H9 (cell line): ENCODE measurements at regions not wholly inside any gene's neighbourhood (a gene's known extent, or its start where the extent isn't known, plus 50 kb on each side); places are given as distances from the start of the nearest gene placed in this dataset.

Experiments used
- DNase-seq: peaks from one replicate; pipeline ENCODE4 v3.0.0-alpha.2; 2017
- H2AFZ ChIP-seq: one replicate; pipeline ENCODE4 v1.6.1; 2013; ENCODE audit warnings: mild to moderate bottlenecking, low read length, control low read depth, moderate library complexity
- H2AK5ac ChIP-seq: 2 replicates; pipeline ENCODE4 v1.6.1; 2013; ENCODE audit warnings: low read length, control low read depth, mixed read lengths; ENCODE audit not compliant: insufficient read length
- H2BK120ac ChIP-seq: one replicate; pipeline ENCODE4 v1.6.1; 2013; ENCODE audit warnings: low read depth, mild to moderate bottlenecking, low read length, control low read depth, inconsistent platforms; ENCODE audit not compliant: poor library complexity, severe bottlenecking
- H2BK12ac ChIP-seq: 2 replicates; pipeline ENCODE4 v1.6.1; 2013; ENCODE audit warnings: low read length, control low read depth, mixed read lengths, low read depth; ENCODE audit not compliant: insufficient read length
- H2BK15ac ChIP-seq: 2 replicates; pipeline ENCODE4 v1.6.1; 2013; ENCODE audit warnings: low read depth, low read length, control low read depth
- H2BK20ac ChIP-seq: one replicate; pipeline ENCODE4 v1.6.1; 2013; ENCODE audit warnings: low read depth, mild to moderate bottlenecking, low read length, control low read depth, inconsistent platforms; ENCODE audit not compliant: poor library complexity, severe bottlenecking
- H2BK5ac ChIP-seq: 2 replicates; pipeline ENCODE4 v1.6.1; 2013; ENCODE audit warnings: low read length, control low read depth, mixed read lengths; ENCODE audit not compliant: insufficient read length
- H3K14ac ChIP-seq: 2 replicates; pipeline ENCODE4 v1.6.1; 2013; ENCODE audit warnings: low read length, control low read depth; ENCODE audit not compliant: insufficient read depth
- H3K18ac ChIP-seq: 2 replicates; pipeline ENCODE4 v1.6.1; 2013; ENCODE audit warnings: low read depth, mild to moderate bottlenecking, mixed read lengths, low read length, control low read depth; ENCODE audit not compliant: insufficient read length
- H3K23ac ChIP-seq: 2 replicates; pipeline ENCODE4 v1.6.1; 2013; ENCODE audit warnings: low read length, control low read depth, mixed read lengths, low read depth; ENCODE audit not compliant: insufficient read length
- H3K23me2 ChIP-seq: 2 replicates; pipeline ENCODE4 v1.6.1; 2013; ENCODE audit warnings: low read depth, mild to moderate bottlenecking, mixed read lengths, low read length, control low read depth; ENCODE audit not compliant: insufficient read length, poor library complexity, severe bottlenecking
- H3K27ac ChIP-seq: 2 replicates; pipeline ENCODE4 v1.5.1; 2013; ENCODE audit warnings: low read length, control low read depth, mixed read lengths, low read depth; ENCODE audit not compliant: insufficient read length
- H3K27me3 ChIP-seq: 2 replicates; pipeline ENCODE4 v1.6.1; 2013; ENCODE audit warnings: low read length, control low read depth, inconsistent platforms; ENCODE audit not compliant: insufficient read depth
- H3K4ac ChIP-seq: 2 replicates; pipeline ENCODE4 v1.6.1; 2013; ENCODE audit warnings: low read depth, mild to moderate bottlenecking, control low read depth, inconsistent platforms, low read length, moderate library complexity
- H3K4me1 ChIP-seq: 2 replicates; pipeline ENCODE4 v1.6.1; 2013; ENCODE audit warnings: low read length, control low read depth, inconsistent platforms; ENCODE audit not compliant: insufficient read depth
- H3K4me2 ChIP-seq: 2 replicates; pipeline ENCODE4 v1.6.1; 2013; ENCODE audit warnings: low read length, control low read depth, mixed read lengths; ENCODE audit not compliant: insufficient read length, insufficient read depth
- H3K56ac ChIP-seq: 2 replicates; pipeline ENCODE4 v1.6.1; 2013; ENCODE audit warnings: low read depth, mild to moderate bottlenecking, mixed read lengths, low read length, control low read depth; ENCODE audit not compliant: insufficient read length
- H3K79me1 ChIP-seq: 2 replicates; pipeline ENCODE4 v1.6.1; 2013; ENCODE audit warnings: low read depth, mild to moderate bottlenecking, moderate library complexity, low read length, control low read depth, inconsistent platforms; ENCODE audit not compliant: insufficient read depth, poor library complexity, severe bottlenecking
- H3K79me2 ChIP-seq: 2 replicates; pipeline ENCODE4 v1.6.1; 2013; ENCODE audit warnings: low read length, control low read depth, inconsistent platforms; ENCODE audit not compliant: insufficient read depth
- H3K9ac ChIP-seq: 2 replicates; pipeline ENCODE4 v1.6.1; 2013; ENCODE audit warnings: low read length, control low read depth, mixed read lengths; ENCODE audit not compliant: insufficient read length; ENCODE audit errors: extremely low read depth
- H3K9me3 ChIP-seq: one replicate; pipeline ENCODE4 v1.6.1; 2013; ENCODE audit warnings: low read depth, low read length, inconsistent platforms; ENCODE audit not compliant: control insufficient read depth
- H3T11ph ChIP-seq: one replicate; pipeline ENCODE4 v1.6.1; 2013; ENCODE audit warnings: mild to moderate bottlenecking, low read length, control low read depth, inconsistent platforms
- H4K20me1 ChIP-seq: one replicate; pipeline ENCODE4 v1.6.1; 2013; ENCODE audit not compliant: control insufficient read depth, insufficient read length, insufficient read depth
- H4K5ac ChIP-seq: 2 replicates; pipeline ENCODE4 v1.6.1; 2013; ENCODE audit warnings: low read depth, mild to moderate bottlenecking, mixed read lengths, low read length, control low read depth; ENCODE audit not compliant: insufficient read length
- H4K8ac ChIP-seq: replicated peaks from 2 replicates; pipeline ENCODE4 v1.6.1; 2013; ENCODE audit warnings: low read length, control low read depth, mixed read lengths, low read depth; ENCODE audit not compliant: insufficient read length
- H4K91ac ChIP-seq: 2 replicates; pipeline ENCODE4 v1.6.1; 2013; ENCODE audit warnings: low read depth, mild to moderate bottlenecking, moderate library complexity, mixed read lengths, low read length, control low read depth; ENCODE audit not compliant: insufficient read length
- H3K27ac Mint-ChIP-seq, 3 experiments: 2 replicates in 2 of 3; 3 replicates in 1 of 3; pipeline ENCODE4 v1.8.0; 2020 to 2021; ENCODE audit warnings: mixed read lengths in 3 of 3, mild to moderate bottlenecking in 1 of 3, moderate library complexity in 1 of 3
- H3K27me3 Mint-ChIP-seq: 2 replicates; pipeline ENCODE4 v1.8.0; 2021; ENCODE audit warnings: low read depth, mild to moderate bottlenecking, moderate library complexity, mixed read lengths
- H3K36me3 Mint-ChIP-seq, 3 experiments: 2 replicates in 2 of 3; 3 replicates in 1 of 3; pipeline ENCODE4 v1.8.0; 2020 to 2021; ENCODE audit warnings: low read depth in 3 of 3, mixed read lengths in 3 of 3; ENCODE audit not compliant: insufficient read depth in 1 of 3
- H3K4me1 Mint-ChIP-seq, 2 experiments: 2 replicates each; pipeline ENCODE4 v1.8.0; 2020; ENCODE audit warnings: mixed read lengths in 2 of 2
- H3K4me3 Mint-ChIP-seq, 2 experiments: 2 replicates in 1 of 2; 3 replicates in 1 of 2; pipeline ENCODE4 v1.8.0; 2020 to 2021; ENCODE audit warnings: mild to moderate bottlenecking in 2 of 2, mixed read lengths in 2 of 2, moderate library complexity in 1 of 2
- H3K9me3 Mint-ChIP-seq, 2 experiments: 2 replicates in 1 of 2; 3 replicates in 1 of 2; pipeline ENCODE4 v1.8.0; 2020; ENCODE audit warnings: mild to moderate bottlenecking in 2 of 2, mixed read lengths in 2 of 2, moderate library complexity in 1 of 2
- CTCF ChIP-seq: fragments of 200-600 bp; sonication (generic); conservative IDR thresholded peaks from 3 replicates; pipeline ENCODE4 v1.8.0; 2021; ENCODE audit warnings: antibody characterized with exemption, mild to moderate bottlenecking
- WGBS: extraction: QIAGEN DNeasy Blood & Tissue Kit; methylation state at CpG from one replicate; pipeline ENCODE4 v1.1.7; 2013; ENCODE audit warnings: missing lambda C conversion rate, low lambda C conversion rate, mixed read lengths; ENCODE audit not compliant: insufficient read length; ENCODE audit errors: extremely low coverage; 5-methylcytosine and 5-hydroxymethylcytosine counted together

GRCh38 chr3:177418787-177419186 is 221.5 kb upstream of the TBL1XR1 start:
- Histone ChIP-seq H4K91ac (no peak overlapping the region), H2AK5ac (no peak overlapping the region), H2BK20ac (no peak overlapping the region), H3K23ac (no peak overlapping the region), H4K8ac (no peak overlapping the region), H3K27ac (no peak overlapping the region), H3K14ac (no peak overlapping the region), H3K18ac (no peak overlapping the region), H3K79me1 (no peaks in the 10 kb centered on the region), H3T11ph (no peak overlapping the region), H2BK120ac (no peak overlapping the region), H3K4ac (no peak overlapping the region), H3K4me1 (no peaks in the 10 kb centered on the region), H3K9me3 (no peaks in the 10 kb centered on the region), H2BK12ac (no peak overlapping the region), H2AFZ (no peak overlapping the region), H3K27me3 (no peaks in the 10 kb centered on the region), H3K23me2 (no peaks in the 10 kb centered on the region), H2BK5ac (no peak overlapping the region), H2BK15ac (no peak overlapping the region), H4K5ac (no peak overlapping the region), H3K79me2 (no peaks in the 10 kb centered on the region), H3K56ac (no peak overlapping the region), H3K4me2 (no peak overlapping the region), H3K9ac (no peak overlapping the region), H4K20me1 (no peaks in the 10 kb centered on the region)
- Mint-ChIP-seq H3K4me3 (no peak overlapping the region), H3K9me3 (peaks cover 0 to 3% of the 10 kb centered on the region in 2 experiments; a peak in 2 of 5 replicates), H3K27me3 (no peaks in the 10 kb centered on the region; the same call in 1 of the 2 replicates), H3K4me1 (peaks cover 2% of the 10 kb centered on the region in 2 experiments; a peak in 1 of 4 replicates), H3K27ac (no peak overlapping the region), H3K36me3 (no peaks in the 10 kb centered on the region; a peak in 1 of 7 replicates)
- whole genome bisulfite sequencing, result no CpG with 5 or more reads among the region's 1 CpG
- DNase-seq, result no peak
- no peak for TF ChIP-seq CTCF
